ENCODE measurements at regions not wholly inside any gene's neighbourhood (a gene's known extent, or its start where the extent isn't known, plus 50 kb on each side); places are given as distances from the start of the nearest gene placed in this dataset.

DNA sequence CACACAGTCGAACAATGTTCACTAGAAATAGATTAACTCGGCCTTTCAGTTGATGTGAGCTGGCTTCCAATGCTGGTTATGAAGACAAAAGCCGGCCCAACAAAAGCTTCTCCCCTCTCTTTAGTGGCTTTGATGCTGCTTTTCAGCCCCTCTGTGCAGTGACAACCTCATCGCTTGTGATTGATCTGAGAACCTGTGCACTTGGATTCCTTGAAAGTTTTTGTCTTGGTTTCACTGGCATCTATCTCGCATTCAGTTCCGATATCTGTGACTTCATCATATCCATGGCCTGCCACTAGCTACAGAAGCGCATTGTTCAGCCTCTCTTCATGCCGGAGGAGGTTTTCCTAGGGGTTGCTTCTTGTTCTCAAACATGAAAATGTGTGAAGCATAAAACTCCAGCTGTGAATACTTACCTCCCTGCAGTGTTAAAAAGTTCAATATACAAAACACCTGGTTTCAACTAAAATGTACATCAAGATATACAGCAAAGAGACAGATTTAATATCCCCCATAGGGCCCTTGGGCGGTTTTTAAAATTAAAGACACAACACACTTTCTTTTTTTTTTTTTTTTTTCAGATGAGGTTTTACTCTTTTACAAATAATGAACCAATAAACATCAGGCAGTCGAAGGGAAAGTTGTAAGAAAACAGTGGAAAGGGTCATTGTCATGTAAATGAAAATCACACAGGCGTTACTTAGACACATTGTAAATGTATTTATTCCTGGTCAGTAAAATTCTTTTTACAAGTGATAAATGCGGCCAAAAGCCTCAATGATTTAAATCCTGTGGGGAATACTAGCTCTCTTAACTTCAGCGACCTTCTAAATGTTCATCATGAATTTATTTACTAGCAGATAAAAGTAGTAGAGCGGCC, 1252.8 kb downstream of the EFNB2 start:
- H3K27me3 ChIP-seq (ENCODE audit: low read depth, low read length) = no peaks in the 10 kb centered on the region
- no peak overlapping the region for H3K27ac ChIP-seq (ENCODE audit: low read length)

DNA sequence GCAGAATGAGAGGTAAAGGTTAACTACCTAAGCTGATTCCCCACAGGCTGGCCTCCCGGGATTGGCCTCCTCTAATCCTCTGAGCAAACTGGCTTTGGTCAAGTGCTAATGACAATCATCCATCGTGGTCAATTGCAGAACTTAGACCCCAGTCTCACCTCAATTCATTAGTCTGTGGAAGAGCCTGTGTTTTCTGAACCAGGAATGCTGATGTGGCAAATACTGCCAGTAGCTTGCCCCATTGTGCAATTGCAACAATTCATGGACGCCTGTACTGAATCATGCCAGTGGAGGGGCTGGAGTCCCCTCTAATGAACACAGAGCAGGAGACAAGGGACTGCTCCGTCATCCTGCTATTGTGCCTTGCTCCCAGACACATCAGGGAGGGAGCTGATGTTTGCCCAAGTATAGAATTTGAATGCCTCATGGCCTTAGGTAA, 1256.5 kb downstream of the EFNB2 start:
- Histone ChIP-seq H3K27me3 (ENCODE audit: low read depth, low read length) (no peaks in the 10 kb centered on the region), H3K36me3 (ENCODE audit: control insufficient read depth in 1 of 2, insufficient read depth in 2 of 2, low read length in 2 of 2) (no peaks in the 10 kb centered on the region), H3K27ac (ENCODE audit: low read length) (no peak overlapping the region), H3K4me1 (ENCODE audit: control insufficient read depth in 1 of 2, insufficient read depth in 2 of 2, low read length in 2 of 2) (no peaks in the 10 kb centered on the region), H3K9me3 (ENCODE audit: control insufficient read depth in 1 of 2, low read length in 2 of 2) (no peaks in the 10 kb centered on the region), H3K4me3 (ENCODE audit: low read depth in 1 of 2, low read length in 2 of 2) (no peak overlapping the region)

More for the DNA sequence above, 1252.8 kb downstream of the EFNB2 start:
- no peak overlapping the region for H3K4me3 ChIP-seq (ENCODE audit: low read depth in 1 of 2, low read length in 2 of 2)
- H3K4me1 ChIP-seq (ENCODE audit: control insufficient read depth in 1 of 2, insufficient read depth in 2 of 2, low read length in 2 of 2) = no peaks in the 10 kb centered on the region
- no peaks in the 10 kb centered on the region for H3K36me3 ChIP-seq (ENCODE audit: control insufficient read depth in 1 of 2, insufficient read depth in 2 of 2, low read length in 2 of 2)
- no peaks in the 10 kb centered on the region for H3K9me3 ChIP-seq (ENCODE audit: control insufficient read depth in 1 of 2, low read length in 2 of 2)

DNA sequence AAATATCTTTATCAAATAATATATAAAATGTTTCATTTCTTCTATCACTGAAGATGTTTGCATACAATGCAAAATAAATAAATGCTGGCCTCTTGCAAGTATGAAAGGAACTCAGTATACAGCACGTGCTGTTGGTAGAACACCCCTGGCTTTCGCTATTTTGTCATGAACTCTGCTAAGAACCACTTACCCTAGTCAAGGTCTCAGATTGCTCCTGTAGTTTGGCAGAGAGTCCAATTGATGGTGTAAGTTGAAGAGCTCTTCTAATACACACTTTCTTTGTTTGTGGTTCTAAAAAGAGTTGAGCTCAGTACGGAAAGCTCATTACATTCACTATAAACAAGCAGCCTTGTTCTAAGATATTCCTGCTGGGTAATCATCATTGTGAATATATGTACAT, 1258.9 kb downstream of the EFNB2 start:
- no peaks in the 10 kb centered on the region for H3K9me3 ChIP-seq (ENCODE audit: control insufficient read depth in 1 of 2, low read length in 2 of 2)
- no peak overlapping the region for H3K4me3 ChIP-seq (ENCODE audit: low read depth in 1 of 2, low read length in 2 of 2)
- H3K4me1 ChIP-seq (ENCODE audit: control insufficient read depth in 1 of 2, insufficient read depth in 2 of 2, low read length in 2 of 2) = no peaks in the 10 kb centered on the region
- H3K27ac ChIP-seq (ENCODE audit: low read length) = no peak overlapping the region
- no peaks in the 10 kb centered on the region for H3K27me3 ChIP-seq (ENCODE audit: low read depth, low read length)
- no peaks in the 10 kb centered on the region for H3K36me3 ChIP-seq (ENCODE audit: control insufficient read depth in 1 of 2, insufficient read depth in 2 of 2, low read length in 2 of 2)

DNA sequence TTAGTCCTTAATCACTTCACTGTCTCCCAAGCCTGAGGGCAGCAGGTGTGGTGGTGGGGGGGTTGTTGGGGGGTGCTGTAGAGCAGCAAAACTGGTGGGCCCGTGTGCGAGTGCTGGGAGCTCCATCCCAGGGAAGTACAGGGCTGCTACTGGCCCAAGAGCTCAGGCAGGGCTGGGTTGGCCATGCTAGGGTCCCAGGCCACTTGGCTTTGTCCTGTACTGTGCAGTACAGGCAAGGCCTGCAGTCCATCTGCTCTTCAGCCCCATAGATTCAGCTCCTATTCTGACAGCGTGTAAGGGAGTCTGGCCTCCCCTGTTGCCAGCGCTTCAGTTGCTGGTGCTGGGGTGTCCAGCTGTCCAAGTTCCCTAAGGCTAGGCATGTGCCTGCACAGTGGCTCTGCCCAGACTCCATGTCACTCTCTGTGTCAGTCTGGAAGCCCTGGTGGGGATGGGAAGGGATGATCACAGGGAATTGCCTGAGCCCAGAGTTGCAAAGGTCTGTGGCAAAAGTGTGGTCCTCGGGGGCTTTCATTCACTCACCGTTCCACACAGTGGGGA, 1261.7 kb downstream of the EFNB2 start:
- H3K27me3 ChIP-seq (ENCODE audit: low read depth, low read length) = no peaks in the 10 kb centered on the region
- no peak overlapping the region for H3K4me3 ChIP-seq (ENCODE audit: low read depth in 1 of 2, low read length in 2 of 2)
- no peaks in the 10 kb centered on the region for H3K4me1 ChIP-seq (ENCODE audit: control insufficient read depth in 1 of 2, insufficient read depth in 2 of 2, low read length in 2 of 2)
- no peaks in the 10 kb centered on the region for H3K36me3 ChIP-seq (ENCODE audit: control insufficient read depth in 1 of 2, insufficient read depth in 2 of 2, low read length in 2 of 2)
- H3K9me3 ChIP-seq (ENCODE audit: control insufficient read depth in 1 of 2, low read length in 2 of 2) = no peaks in the 10 kb centered on the region
- H3K27ac ChIP-seq (ENCODE audit: low read length) = no peak overlapping the region

DNA sequence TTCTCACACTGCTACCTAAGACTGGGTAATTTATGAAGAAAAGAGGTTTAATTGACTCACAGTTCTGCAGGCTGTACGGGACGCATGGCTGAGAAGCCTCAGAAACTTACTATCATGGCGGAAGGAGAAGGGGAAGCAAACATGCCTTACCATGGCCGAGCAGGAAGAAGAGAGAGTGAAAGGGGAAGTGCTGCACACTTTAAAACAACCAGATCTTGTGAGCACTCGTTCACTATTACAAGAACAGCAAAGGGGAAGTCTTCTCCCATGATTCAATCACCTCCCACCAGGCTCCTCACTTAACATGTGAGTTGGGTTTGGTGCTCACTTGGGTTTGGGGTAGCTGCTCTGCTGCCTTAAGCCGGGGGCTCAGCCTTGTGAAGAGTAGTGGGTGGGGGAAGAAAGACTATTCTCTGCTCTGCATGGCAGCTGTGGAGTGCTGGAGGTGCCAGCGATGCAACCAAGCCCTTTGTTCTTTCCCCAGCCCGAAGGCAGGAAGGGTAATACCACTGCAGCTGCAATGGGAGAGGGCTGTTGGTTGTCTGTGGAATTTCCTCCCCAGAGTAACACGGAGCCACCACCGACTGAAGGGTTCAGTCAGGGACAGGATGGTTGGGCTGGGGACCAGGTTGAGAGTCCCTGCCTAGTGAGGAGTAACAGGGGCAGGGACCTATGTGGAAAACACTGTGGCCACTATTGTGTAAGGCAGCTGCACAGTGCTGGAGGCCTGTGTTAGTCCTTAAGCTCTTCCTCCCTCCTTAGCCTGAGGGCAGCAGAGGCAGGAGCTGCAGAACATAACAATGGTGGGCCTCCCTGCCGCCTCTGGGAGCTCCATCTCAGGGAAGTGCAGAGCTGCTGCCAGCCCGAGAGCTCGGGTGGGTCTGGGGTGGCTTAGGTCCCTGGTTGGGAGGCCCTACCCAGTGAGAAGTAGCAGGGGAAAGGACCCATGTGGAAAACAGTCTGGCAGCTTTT, 1262.5 kb downstream of the EFNB2 start:
- no peak overlapping the region for H3K27ac ChIP-seq (ENCODE audit: low read length)
- no peaks in the 10 kb centered on the region for H3K9me3 ChIP-seq (ENCODE audit: control insufficient read depth in 1 of 2, low read length in 2 of 2)
- no peak overlapping the region for H3K4me3 ChIP-seq (ENCODE audit: low read depth in 1 of 2, low read length in 2 of 2)
- no peaks in the 10 kb centered on the region for H3K36me3 ChIP-seq (ENCODE audit: control insufficient read depth in 1 of 2, insufficient read depth in 2 of 2, low read length in 2 of 2)
- no peaks in the 10 kb centered on the region for H3K4me1 ChIP-seq (ENCODE audit: control insufficient read depth in 1 of 2, insufficient read depth in 2 of 2, low read length in 2 of 2)
- no peaks in the 10 kb centered on the region for H3K27me3 ChIP-seq (ENCODE audit: low read depth, low read length)

DNA sequence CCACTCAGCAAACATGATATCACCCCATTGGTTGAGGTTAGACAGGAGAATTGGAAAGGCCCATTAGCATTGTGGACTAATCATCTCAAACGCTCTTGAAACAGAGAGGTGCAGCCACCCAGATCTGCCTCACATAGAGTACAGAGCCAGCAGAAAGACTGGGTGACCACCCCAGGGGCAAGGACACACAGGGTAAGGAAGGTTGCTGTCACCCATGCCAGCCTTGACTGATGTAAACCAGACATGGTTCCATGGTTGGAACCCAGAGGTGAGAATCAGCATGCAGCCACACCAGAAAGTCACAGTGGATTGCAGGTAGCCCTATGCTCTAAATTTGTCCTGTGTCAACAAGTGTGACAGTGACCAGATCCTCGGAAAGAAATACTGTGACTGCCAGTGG, 1268.8 kb downstream of the EFNB2 start:
- Histone ChIP-seq H3K27ac (ENCODE audit: low read length) (no peak overlapping the region), H3K4me3 (ENCODE audit: low read depth in 1 of 2, low read length in 2 of 2) (no peak overlapping the region), H3K27me3 (ENCODE audit: low read depth, low read length) (no peaks in the 10 kb centered on the region), H3K36me3 (ENCODE audit: control insufficient read depth in 1 of 2, insufficient read depth in 2 of 2, low read length in 2 of 2) (no peaks in the 10 kb centered on the region), H3K4me1 (ENCODE audit: control insufficient read depth in 1 of 2, insufficient read depth in 2 of 2, low read length in 2 of 2) (no peaks in the 10 kb centered on the region), H3K9me3 (ENCODE audit: control insufficient read depth in 1 of 2, low read length in 2 of 2) (no peaks in the 10 kb centered on the region)

DNA sequence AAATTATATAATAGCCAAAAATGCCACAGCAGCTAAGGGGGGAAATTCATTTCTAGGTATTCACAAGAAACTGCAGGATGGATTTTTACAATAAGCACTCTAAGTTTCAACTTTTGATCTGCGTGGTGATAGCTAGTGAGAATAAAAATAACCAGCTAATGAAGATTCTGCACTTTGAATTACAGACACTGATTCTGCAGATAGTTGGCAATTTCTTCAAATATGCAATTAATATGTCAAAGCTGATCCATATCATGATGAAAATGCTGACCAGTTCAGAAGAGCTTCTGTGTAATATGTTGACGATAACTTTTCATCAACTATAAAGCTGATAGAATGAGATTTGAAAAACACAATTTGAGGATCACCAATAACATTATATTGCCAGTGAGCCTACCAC, 1272.9 kb downstream of the EFNB2 start:
- Histone ChIP-seq H3K4me1 (ENCODE audit: control insufficient read depth in 1 of 2, insufficient read depth in 2 of 2, low read length in 2 of 2) (no peaks in the 10 kb centered on the region), H3K36me3 (ENCODE audit: control insufficient read depth in 1 of 2, insufficient read depth in 2 of 2, low read length in 2 of 2) (no peaks in the 10 kb centered on the region), H3K4me3 (ENCODE audit: low read depth in 1 of 2, low read length in 2 of 2) (no peak overlapping the region), H3K27ac (ENCODE audit: low read length) (no peak overlapping the region), H3K27me3 (ENCODE audit: low read depth, low read length) (no peaks in the 10 kb centered on the region), H3K9me3 (ENCODE audit: control insufficient read depth in 1 of 2, low read length in 2 of 2) (no peaks in the 10 kb centered on the region)

DNA sequence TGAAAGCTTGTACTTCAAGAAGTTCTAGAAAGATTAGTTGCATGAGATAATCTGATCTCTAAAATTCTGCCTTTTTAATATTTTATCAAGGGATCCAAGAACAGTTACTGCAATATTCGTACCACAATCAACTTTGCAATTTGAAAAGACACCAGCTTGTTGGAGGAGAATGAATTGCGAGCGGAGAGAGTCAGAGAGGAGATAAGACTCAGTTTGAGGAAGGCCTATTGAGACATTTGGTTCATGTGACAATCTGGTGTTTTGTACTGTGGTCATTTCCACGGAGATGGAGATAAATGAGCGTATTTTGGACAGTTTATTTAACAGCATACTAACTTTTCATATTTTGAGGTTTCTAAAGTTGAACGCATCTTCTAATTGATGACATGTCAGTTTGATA, 1276.0 kb downstream of the EFNB2 start:
- H3K9me3 ChIP-seq (ENCODE audit: control insufficient read depth in 1 of 2, low read length in 2 of 2) = no peaks in the 10 kb centered on the region
- no peak overlapping the region for H3K27ac ChIP-seq (ENCODE audit: low read length)
- H3K36me3 ChIP-seq (ENCODE audit: control insufficient read depth in 1 of 2, insufficient read depth in 2 of 2, low read length in 2 of 2) = no peaks in the 10 kb centered on the region
- H3K27me3 ChIP-seq (ENCODE audit: low read depth, low read length) = no peaks in the 10 kb centered on the region
- H3K4me3 ChIP-seq (ENCODE audit: low read depth in 1 of 2, low read length in 2 of 2) = no peak overlapping the region
- H3K4me1 ChIP-seq (ENCODE audit: control insufficient read depth in 1 of 2, insufficient read depth in 2 of 2, low read length in 2 of 2) = no peaks in the 10 kb centered on the region

DNA sequence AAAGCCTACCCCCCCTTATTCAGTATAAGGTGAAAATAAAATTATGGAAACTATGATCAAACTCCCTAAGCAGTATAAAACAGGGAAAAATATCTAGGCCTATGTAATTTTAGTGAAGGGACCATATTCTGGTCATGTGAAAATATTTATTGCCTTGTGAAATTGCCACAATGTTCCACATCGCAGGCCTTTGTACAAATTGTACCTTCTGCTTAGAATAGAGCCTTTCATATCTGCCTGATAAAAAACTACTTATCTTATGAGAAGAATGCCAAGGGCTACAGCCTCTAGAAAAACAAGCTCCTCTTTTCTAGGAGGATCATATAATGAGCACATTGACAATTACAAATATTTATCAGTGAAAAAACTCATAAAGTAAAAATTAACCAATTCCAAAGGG, 1280.0 kb downstream of the EFNB2 start:
- H3K27ac ChIP-seq (ENCODE audit: low read length) = no peak overlapping the region
- no peaks in the 10 kb centered on the region for H3K36me3 ChIP-seq (ENCODE audit: control insufficient read depth in 1 of 2, insufficient read depth in 2 of 2, low read length in 2 of 2)
- no peaks in the 10 kb centered on the region for H3K4me1 ChIP-seq (ENCODE audit: control insufficient read depth in 1 of 2, insufficient read depth in 2 of 2, low read length in 2 of 2)
- H3K4me3 ChIP-seq (ENCODE audit: low read depth in 1 of 2, low read length in 2 of 2) = no peak overlapping the region
- H3K9me3 ChIP-seq (ENCODE audit: control insufficient read depth in 1 of 2, low read length in 2 of 2) = no peaks in the 10 kb centered on the region
- H3K27me3 ChIP-seq (ENCODE audit: low read depth, low read length) = no peaks in the 10 kb centered on the region

DNA sequence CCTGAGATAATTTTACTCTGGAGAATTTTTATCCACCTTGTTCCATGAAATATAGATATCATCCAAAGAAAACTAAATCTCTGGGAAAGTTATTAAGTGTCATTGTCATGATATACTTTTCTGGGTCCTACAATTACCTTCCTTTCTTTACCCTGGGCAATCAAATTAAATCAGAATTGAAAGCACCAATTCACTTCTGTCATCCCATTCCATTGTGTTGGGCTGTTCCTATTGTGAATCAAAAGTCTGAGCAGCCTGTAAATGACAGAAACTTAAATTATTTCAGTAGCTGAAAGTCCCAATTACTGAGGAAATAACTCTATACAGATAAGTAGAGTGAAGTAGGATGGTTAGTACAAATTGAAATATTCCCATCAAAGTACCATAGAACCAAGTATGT, 1284.2 kb downstream of the EFNB2 start:
- Histone ChIP-seq H3K27ac (ENCODE audit: low read length) (no peak overlapping the region), H3K4me3 (ENCODE audit: low read depth in 1 of 2, low read length in 2 of 2) (no peak overlapping the region), H3K9me3 (ENCODE audit: control insufficient read depth in 1 of 2, low read length in 2 of 2) (no peaks in the 10 kb centered on the region), H3K27me3 (ENCODE audit: low read depth, low read length) (no peaks in the 10 kb centered on the region), H3K4me1 (ENCODE audit: control insufficient read depth in 1 of 2, insufficient read depth in 2 of 2, low read length in 2 of 2) (no peaks in the 10 kb centered on the region), H3K36me3 (ENCODE audit: control insufficient read depth in 1 of 2, insufficient read depth in 2 of 2, low read length in 2 of 2) (no peaks in the 10 kb centered on the region)

DNA sequence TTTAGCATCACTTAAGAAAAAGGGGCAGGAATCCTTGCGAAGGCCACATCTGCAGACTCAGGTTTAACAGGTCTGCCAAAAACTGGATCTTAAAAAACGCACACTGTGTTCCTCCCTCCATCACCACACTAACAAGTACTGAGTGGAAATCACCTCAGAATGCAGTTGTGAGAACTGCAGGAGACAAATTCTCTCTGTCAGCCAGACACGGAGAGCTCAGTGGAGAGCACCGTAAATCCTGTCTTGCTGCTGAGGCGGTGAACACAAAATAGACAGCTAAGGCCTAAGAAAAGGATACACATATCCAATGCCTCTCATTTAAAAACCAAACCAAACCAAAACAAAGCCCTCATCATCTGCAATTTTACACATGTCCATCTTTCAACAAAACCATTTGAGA, 1287.6 kb downstream of the EFNB2 start:
- Histone ChIP-seq H3K9me3 (ENCODE audit: control insufficient read depth in 1 of 2, low read length in 2 of 2) (no peaks in the 10 kb centered on the region), H3K36me3 (ENCODE audit: control insufficient read depth in 1 of 2, insufficient read depth in 2 of 2, low read length in 2 of 2) (no peaks in the 10 kb centered on the region), H3K4me1 (ENCODE audit: control insufficient read depth in 1 of 2, insufficient read depth in 2 of 2, low read length in 2 of 2) (no peaks in the 10 kb centered on the region), H3K4me3 (ENCODE audit: low read depth in 1 of 2, low read length in 2 of 2) (no peak overlapping the region), H3K27me3 (ENCODE audit: low read depth, low read length) (no peaks in the 10 kb centered on the region), H3K27ac (ENCODE audit: low read length) (no peak overlapping the region)
